HG02885 (cell line): ENCODE measurements at regions not wholly inside any gene's neighbourhood (a gene's known extent, or its start where the extent isn't known, plus 50 kb on each side); places are given as distances from the start of the nearest gene placed in this dataset.
"Not testable (repeated sequence)": the region's sequence is repeated elsewhere in the genome, so short reads cannot be mapped to it uniquely, and the experiment has no call there.

ENCODE experiments used
- ATAC-seq: cut with Tn5 transposase; IDR thresholded peaks from one replicate; pipeline ENCODE4 v1.9.1; 2021; ENCODE audit warnings: mild to moderate bottlenecking; ENCODE audit not compliant: unreplicated experiment, poor library complexity

GRCh38 chr10:36421992-36422391 is 703.4 kb upstream of the ANKRD30A start:
- ATAC-seq: no peak

DNA sequence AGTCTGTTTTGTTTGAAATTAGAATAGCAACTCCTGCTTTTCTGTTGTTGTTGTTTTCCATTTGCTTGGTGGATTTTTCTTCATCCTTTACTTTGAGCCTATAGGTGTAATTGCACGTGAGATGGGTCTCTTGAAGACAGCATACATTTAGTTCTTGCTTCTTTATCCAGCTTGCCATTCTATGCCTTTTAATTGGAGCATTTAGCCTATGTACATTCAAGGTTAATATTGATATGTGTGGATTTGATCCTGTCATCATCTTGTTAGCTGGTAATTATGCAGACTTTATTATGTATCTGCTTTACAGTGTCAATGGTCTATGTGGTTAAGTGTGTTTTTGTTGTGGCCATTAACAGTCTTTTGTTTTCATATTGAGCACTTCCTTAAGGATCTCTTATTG is 708.9 kb upstream of the ANKRD30A start:
- ATAC-seq: no peak

DNA sequence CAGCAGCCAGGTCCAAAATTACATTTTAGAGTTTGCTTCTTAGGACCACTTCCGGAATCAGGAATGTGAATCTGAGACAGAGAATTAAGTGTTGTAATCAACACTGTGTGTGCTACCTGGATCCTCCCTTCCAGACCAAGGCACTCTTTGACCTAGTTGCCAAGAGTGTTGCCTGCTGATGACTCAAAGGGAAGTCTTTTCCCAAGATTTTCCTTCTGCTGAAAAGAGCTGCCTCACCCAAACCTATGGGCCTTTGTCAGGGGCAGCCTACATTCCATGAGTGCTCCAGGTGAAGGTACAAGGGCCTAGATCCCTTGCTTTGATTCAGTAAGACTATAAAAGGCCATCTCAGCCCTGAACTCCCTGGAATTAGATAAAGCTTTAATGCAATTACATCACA is 712.5 kb upstream of the ANKRD30A start:
- ATAC-seq: no peak

GRCh38 chr10:36400238-36400637 is 725.2 kb upstream of the ANKRD30A start:
- not testable (repeated sequence) for ATAC-seq

DNA sequence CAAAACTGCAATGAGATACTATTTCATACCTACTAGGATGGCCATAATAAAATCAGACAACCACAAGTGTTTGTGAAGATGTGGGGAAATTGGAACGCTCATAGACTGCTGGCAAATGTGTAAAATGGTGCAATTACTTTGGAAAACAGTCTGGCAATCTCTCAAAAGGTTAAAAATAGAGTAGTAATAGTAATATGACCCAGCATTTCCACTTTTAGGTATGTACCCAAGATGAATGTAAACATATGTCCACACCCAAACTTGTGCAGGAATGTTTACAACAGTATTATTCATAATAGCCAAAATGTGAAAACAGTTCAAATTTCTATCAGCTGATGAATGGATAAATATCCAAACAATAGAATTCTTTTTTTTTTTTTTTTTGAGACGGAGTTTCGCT is 731.6 kb upstream of the ANKRD30A start:
- no peak for ATAC-seq

- no peak for ATAC-seq
These were observed 734.0 kb upstream of the ANKRD30A start for GRCh38 chr10:36391405-36391804.

GRCh38 chr10:36390221-36390620 is 735.2 kb upstream of the ANKRD30A start:
- ATAC-seq: no peak

GRCh38 chr10:36388166-36388565 is 737.2 kb upstream of the ANKRD30A start:
- ATAC-seq: no peak

DNA sequence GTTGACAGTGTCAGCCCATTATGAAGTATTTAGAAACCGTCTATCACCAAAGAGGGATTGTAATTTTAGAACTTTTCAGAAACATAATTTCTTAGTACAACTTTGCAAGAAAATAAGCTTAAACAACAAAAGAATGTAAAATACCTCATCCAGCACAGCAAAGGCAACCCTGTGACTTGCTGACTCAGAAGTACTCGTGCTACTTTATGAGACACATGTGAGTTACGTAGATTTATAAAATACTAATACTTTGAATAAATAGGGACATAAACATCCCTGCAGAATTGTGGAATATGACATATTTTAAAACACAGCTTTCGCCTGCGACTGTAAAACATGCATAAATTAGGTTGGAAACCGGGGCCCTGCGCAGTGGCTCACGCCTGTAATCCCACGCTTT is 739.7 kb upstream of the ANKRD30A start:
- ATAC-seq: no peak

DNA sequence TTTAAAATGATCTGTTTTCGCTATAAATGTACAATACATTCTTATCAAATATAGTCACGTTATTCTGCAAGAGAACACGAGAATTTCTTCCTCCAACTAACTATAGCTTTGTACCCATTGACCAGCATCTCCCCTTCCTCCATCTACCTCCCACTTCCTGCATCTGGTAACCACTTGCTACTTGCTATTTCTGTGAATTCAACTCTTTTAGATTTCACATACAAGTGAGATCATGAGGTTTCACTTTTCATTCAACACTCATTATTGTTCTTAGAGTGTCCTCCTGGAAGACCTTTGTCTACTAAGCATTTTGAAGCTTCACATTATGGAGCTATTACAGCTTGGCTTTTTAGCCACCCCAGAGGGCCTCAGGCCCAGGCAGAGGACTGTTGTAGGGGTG is 741.3 kb upstream of the FZD8 start:
- no peak for ATAC-seq

- ATAC-seq: no peak
These were observed 739.7 kb upstream of the FZD8 start for GRCh38 chr10:36381748-36382147.

- ATAC-seq: no peak
These were observed 738.4 kb upstream of the FZD8 start for GRCh38 chr10:36380538-36380937.

GRCh38 chr10:36375107-36375506 is 733.0 kb upstream of the FZD8 start:
- ATAC-seq: no peak

GRCh38 chr10:36373424-36374096 is 731.5 kb upstream of the FZD8 start:
- ATAC-seq: no peak

DNA sequence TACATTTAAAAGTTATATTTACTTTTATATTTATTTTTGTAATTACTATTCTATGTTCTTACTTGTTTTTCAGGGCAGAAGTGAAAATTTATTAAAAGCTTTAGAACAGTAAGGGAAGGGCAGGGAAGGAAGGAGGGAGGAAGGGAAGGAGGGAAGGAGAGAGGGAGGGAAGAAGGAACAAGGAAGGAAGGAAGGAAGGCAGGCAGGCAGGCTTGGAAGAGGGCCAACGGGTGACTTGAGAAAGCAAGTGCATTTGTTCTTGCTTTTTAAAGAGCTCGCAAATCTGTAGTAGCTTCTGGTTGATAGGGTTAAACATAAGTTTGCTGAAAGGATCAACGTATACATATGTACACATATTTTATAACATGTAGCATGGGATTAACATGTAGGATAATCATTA is 725.3 kb upstream of the FZD8 start:
- ATAC-seq: no peak

DNA sequence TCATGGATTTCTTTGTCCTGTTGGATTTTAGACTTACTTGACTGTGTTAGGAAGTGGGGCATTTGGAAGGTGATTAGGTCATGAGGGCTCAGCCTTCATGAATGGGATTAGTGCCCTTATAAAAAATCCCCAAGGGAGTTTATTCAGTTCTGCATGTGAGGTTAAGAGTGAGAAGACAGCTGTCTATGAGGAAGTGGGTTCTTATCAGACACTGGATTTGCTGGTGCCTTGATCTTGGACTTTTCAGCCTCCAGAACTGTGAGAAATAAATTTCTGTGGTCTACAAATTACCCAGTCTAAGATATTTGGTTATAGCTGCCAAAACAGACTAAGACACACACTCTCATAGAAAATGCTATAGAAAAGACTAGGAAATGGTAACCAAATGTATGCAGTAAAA is 724.7 kb upstream of the FZD8 start:
- ATAC-seq: no peak

- ATAC-seq: no peak
These were observed 724.0 kb upstream of the FZD8 start for GRCh38 chr10:36366065-36366464.

GRCh38 chr10:36362257-36362656 is 720.2 kb upstream of the FZD8 start:
- ATAC-seq: no peak

DNA sequence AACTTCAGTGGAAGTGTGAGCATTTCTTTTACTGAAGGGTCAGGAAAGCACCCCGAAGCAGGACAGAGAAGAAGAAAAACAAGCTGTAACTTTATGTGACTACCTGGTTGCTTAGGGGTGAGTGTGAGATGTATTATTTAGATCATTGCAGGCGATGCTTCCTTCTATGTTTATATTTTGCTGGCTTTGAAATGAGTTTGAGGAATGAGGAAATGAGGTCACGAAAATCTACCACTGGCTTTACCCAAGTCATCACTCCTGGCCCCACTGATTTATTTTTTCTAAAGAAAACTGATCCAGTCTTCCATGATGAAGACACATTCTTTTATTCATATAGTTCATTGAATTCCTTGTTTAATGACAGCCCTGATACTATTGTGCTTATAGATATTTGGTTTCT is 716.6 kb upstream of the FZD8 start:
- ATAC-seq: no peak

DNA sequence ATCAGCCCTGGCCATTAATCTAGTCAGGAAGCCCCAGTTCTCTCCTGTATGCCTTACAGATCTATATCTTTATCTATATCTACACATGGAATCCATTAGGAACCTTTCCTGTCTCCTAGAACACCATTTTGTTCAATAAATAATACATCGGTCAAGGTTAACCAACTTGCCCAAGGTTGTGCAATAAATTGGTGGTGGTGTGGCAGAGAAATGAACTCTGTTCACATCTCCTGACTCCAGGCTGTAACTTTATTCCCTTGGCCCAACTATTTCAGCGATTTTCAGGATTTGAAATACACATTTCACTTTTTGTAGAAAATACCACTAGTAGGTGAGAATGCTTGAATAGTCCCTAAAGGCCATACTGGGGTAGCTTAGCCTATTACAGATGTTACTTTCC is 712.5 kb upstream of the FZD8 start:
- ATAC-seq: no peak

DNA sequence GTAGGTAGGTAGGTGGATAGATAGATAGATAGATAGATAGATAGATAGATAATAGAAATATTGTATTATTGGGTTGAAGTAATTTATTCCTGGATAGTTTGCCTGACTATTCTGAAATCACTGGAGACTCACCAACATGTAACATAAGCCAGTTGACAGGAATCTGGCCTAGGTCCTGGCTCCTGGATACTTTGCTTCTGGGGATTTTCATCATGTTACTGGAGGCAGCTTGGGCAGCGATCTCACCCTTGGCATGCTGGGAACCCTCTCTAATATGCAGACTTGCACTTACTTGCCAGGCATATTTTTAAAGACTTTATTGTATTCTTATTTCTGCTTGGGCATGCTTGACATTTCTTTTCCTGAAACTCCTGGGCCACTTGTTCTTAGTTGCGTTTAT is 709.1 kb upstream of the FZD8 start:
- ATAC-seq: no peak

- no peak for ATAC-seq
These were observed 707.5 kb upstream of the FZD8 start for GRCh38 chr10:36349445-36350078.
